ENCODE measurements at regions not wholly inside any gene's neighbourhood (a gene's known extent, or its start where the extent isn't known, plus 50 kb on each side); places are given as distances from the start of the nearest gene placed in this dataset.

DNA sequence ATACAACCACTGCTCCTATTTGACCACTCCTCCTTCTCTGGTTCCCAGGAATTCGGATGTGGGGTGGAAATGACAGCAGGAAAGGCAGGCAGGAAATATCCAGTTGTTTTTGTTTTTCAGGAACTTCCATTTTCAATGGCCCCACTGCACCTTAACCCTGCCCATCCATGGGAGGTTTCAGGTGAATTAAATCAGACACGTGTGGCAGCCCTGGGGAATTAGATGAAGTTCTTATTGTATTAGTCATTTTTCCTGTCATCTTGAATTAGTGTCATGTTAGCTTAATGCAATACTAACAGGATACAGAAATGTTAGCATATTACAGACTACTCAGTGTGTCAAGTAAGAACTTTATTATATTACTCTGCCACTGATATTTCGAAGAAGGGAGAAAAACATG is 146.4 kb downstream of the CHD9NB start:
- no peak overlapping the region for H3K4me3 ChIP-seq
- H3K9me3 ChIP-seq (replicated peaks; ENCODE audit: control insufficient read depth, insufficient read depth, low read depth, low read length): no peaks in the 10 kb centered on the region
- no peaks in the 10 kb centered on the region for H3K4me1 ChIP-seq (replicated peaks in 1 of 2; ENCODE audit: control insufficient read depth in 2 of 2, insufficient read depth in 2 of 2, low read length in 2 of 2)
- POLR2A ChIA-PET: no interaction called here
- no peak overlapping the region for H3K27ac ChIP-seq (ENCODE audit: extremely low read depth, low read depth, low read length)
- no peak overlapping the region for H3K4me2 ChIP-seq (ENCODE audit: insufficient read depth, low read length)
- BruUV-seq (replicated peaks): no TSS peak
- no peaks in the 10 kb centered on the region for H4K20me1 ChIP-seq (replicated peaks; ENCODE audit: control insufficient read depth, insufficient read depth, low read length)
- H3K36me3 ChIP-seq (ENCODE audit: control insufficient read depth, insufficient read depth, low read length): no peaks in the 10 kb centered on the region
- no peak overlapping the region for H3K9ac ChIP-seq (ENCODE audit: insufficient read depth in 1 of 2, low read depth in 2 of 2, low read length in 2 of 2)
- WGBS (ENCODE audit: insufficient coverage, low coverage, missing lambda C conversion rate): 1% methylated on average over 3 of the region's 3 CpGs
- FAIRE-seq (no peak), DNase-seq (ENCODE audit: extremely low read depth in 1 of 4, low spot score in 3 of 4) (no peak), ATAC-seq (no peak)
- CTCF ChIA-PET (ENCODE audit: low intra/inter-chr PET ratio): no interaction called here
- in situ Hi-C loops (cut with MboI) (no loop called here), intact Hi-C loops (cut with micrococcal nuclease) (no loop called here)
- H2AFZ ChIP-seq (ENCODE audit: low read depth, low read length): no peak overlapping the region
- H3K27me3 ChIP-seq (ENCODE audit: control insufficient read depth in 2 of 2, insufficient read depth in 2 of 2, low read length in 2 of 2): no peaks in the 10 kb centered on the region
- TF ChIP-seq ELF2 (CRISPR knock-in tag; IDR thresholded peaks at IDR 0.05) (no peak), PHF8 (IDR thresholded peaks at IDR 0.05; ENCODE audit: borderline replicate concordance, low read length) (no peak), ARID2 (IDR thresholded peaks at IDR 0.05) (no peak)
- H3K79me2 ChIP-seq (ENCODE audit: control insufficient read depth, insufficient read depth, low read length): no peaks in the 10 kb centered on the region
- no peaks in the 10 kb centered on the region for H3K9me1 ChIP-seq (ENCODE audit: control insufficient read depth, insufficient read depth, low read length)

DNA sequence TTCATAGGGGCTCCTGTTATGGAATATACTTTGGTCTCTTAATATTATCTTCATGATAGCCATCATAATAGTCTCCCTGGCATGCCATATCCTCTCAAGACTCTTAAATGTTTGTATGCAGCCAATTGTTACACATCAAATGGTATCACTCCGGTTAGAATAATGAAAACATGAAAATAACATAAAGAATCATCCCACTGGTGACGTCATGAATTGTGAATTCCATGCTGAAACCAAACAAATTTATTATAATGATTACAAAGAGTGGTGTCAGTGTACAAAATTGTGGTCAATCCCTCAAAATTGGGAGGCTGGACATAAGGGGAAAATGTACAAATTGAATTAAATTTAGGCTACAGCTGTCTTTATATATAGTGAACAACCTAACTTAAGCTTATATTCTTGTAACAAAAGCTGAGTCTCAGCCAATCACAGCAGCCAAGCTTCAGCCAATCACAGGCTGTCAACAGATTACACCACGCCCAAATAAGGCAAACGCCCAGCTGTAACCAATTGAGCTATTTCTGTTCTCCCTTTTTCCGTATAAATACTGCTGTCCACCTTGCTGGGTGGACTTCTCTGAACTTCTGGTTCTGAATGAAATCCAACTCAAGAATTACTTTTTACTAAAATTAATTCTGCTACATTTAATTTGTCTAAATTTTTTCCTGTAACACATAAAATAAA is 156.1 kb downstream of the CHD9NB start:
- H3K27me3 ChIP-seq (ENCODE audit: control insufficient read depth in 2 of 2, insufficient read depth in 2 of 2, low read length in 2 of 2): no peaks in the 10 kb centered on the region
- TF ChIP-seq, protein P1, sequence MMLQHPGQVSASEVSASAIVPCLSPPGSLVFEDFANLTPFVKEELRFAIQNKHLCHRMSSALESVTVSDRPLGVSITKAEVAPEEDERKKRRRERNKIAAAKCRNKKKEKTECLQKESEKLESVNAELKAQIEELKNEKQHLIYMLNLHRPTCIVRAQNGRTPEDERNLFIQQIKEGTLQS (IDR thresholded peaks at IDR 0.05): 0 out of 2 replicates have a peak, but pooled peaks have one; percentile 14
- TF ChIP-seq, protein P1 (CRISPR knock-in tag; conservative IDR thresholded peaks at IDR 0.05): no peak
- TF ChIP-seq ATF1 (CRISPR knock-in tag; IDR thresholded peaks at IDR 0.05) (no peak), ATF1 (tag; IDR thresholded peaks at IDR 0.05) (0 out of 2 replicates have a peak, but pooled peaks have one; percentile 28), PHB (CRISPR knock-in tag; IDR thresholded peaks at IDR 0.05) (no peak)
- no peaks in the 10 kb centered on the region for H3K9me3 ChIP-seq (replicated peaks; ENCODE audit: control insufficient read depth, insufficient read depth, low read depth, low read length)
- no peak overlapping the region for H3K27ac ChIP-seq (ENCODE audit: extremely low read depth, low read depth, low read length)
- H3K36me3 ChIP-seq (ENCODE audit: control insufficient read depth, insufficient read depth, low read length): no peaks in the 10 kb centered on the region
- H3K9me1 ChIP-seq (ENCODE audit: control insufficient read depth, insufficient read depth, low read length): no peaks in the 10 kb centered on the region
- no peaks in the 10 kb centered on the region for H4K20me1 ChIP-seq (replicated peaks; ENCODE audit: control insufficient read depth, insufficient read depth, low read length)
- no peak for ATAC-seq
- no peak overlapping the region for H3K9ac ChIP-seq (ENCODE audit: insufficient read depth in 1 of 2, low read depth in 2 of 2, low read length in 2 of 2)
- DNase-seq (ENCODE audit: extremely low read depth in 1 of 4, low spot score in 3 of 4): no peak
- no TSS peak for BruUV-seq (replicated peaks)
- no peaks in the 10 kb centered on the region for H3K4me1 ChIP-seq (replicated peaks in 1 of 2; ENCODE audit: control insufficient read depth in 2 of 2, insufficient read depth in 2 of 2, low read length in 2 of 2)
- intact Hi-C loops (cut with micrococcal nuclease) (no loop called here), in situ Hi-C loops (cut with MboI) (no loop called here)
- WGBS (ENCODE audit: insufficient coverage, low coverage, missing lambda C conversion rate): 1% methylated on average over 5 of the region's 5 CpGs
- no peak for FAIRE-seq
- no peaks in the 10 kb centered on the region for H3K79me2 ChIP-seq (ENCODE audit: control insufficient read depth, insufficient read depth, low read length)
- H2AFZ ChIP-seq (ENCODE audit: low read depth, low read length): no peak overlapping the region
- no peak overlapping the region for H3K4me3 ChIP-seq
- POLR2A ChIA-PET: no interaction called here
- H3K4me2 ChIP-seq (ENCODE audit: insufficient read depth, low read length): no peak overlapping the region
- CTCF ChIA-PET (ENCODE audit: low intra/inter-chr PET ratio): no interaction called here
